CD4-positive, alpha-beta T cell (primary cell): ENCODE measurements at regions not wholly inside any gene's neighbourhood (a gene's known extent, or its start where the extent isn't known, plus 50 kb on each side); places are given as distances from the start of the nearest gene placed in this dataset.

Source experiments
- ATAC-seq: fragments of 200-7000 bp; cut with Tn5 transposase; one replicate; pipeline ENCODE4 v1.10.0; 2022; ENCODE audit warnings: mild to moderate bottlenecking; ENCODE audit not compliant: poor library complexity
- CTCF ChIA-PET: fragments of 350-600 bp; sonication (Branson Sonifier 250); formaldehyde crosslinking; loops from one replicate; lab custom pipeline; 2021; ENCODE audit warnings: antibody characterized with exemption, inconsistent platforms; lab: Charles Lee
- POLR2A ChIA-PET: fragments of 350-600 bp; sonication (Branson Sonifier 250); formaldehyde crosslinking; loops from one replicate; lab custom pipeline; 2021; ENCODE audit warnings: antibody characterized with exemption, inconsistent platforms; lab: Charles Lee
- DNase-seq, 14 experiments: peaks; one replicate each; pipeline ENCODE4 v3.0.0-alpha.2; 2013 to 2020; ENCODE audit warnings: mixed read lengths in 2 of 14
- H3K27ac ChIP-seq, 2 donors: one replicate each; pipeline versions ENCODE4 v1.5.1 to v1.7.0; 2013; ENCODE audit warnings: low read length in 2 of 2, low read depth in 1 of 2, mild to moderate bottlenecking in 1 of 2
- H3K27me3 ChIP-seq, 2 experiments: 1 replicate in 1 of 2; 2 replicates in 1 of 2; pipeline versions ENCODE4 v1.6.1 to v1.7.0; 2013; ENCODE audit warnings: low read length in 2 of 2, control low read depth in 1 of 2, mild to moderate bottlenecking in 1 of 2, moderate library complexity in 1 of 2; ENCODE audit not compliant: insufficient read depth in 2 of 2, control insufficient read depth in 1 of 2
- H3K36me3 ChIP-seq: one replicate; pipeline ENCODE4 v1.6.1; 2013; ENCODE audit warnings: low read length, control low read depth; ENCODE audit not compliant: insufficient read depth
- H3K4me1 ChIP-seq: one replicate; pipeline ENCODE4 v1.6.1; 2013; ENCODE audit warnings: low read length, control low read depth; ENCODE audit not compliant: insufficient read depth
- H3K4me3 ChIP-seq: one replicate; pipeline ENCODE4 v1.5.1; 2013; ENCODE audit warnings: mild to moderate bottlenecking, low read length, moderate library complexity
- H3K9me3 ChIP-seq, 2 experiments: 1 replicate in 1 of 2; 2 replicates in 1 of 2; pipeline versions ENCODE4 v1.6.1 to v1.7.0; 2013; ENCODE audit warnings: low read length in 2 of 2, mild to moderate bottlenecking in 2 of 2, control low read depth in 1 of 2, moderate library complexity in 1 of 2; ENCODE audit not compliant: control insufficient read depth in 1 of 2, insufficient read depth in 1 of 2
- H3K27ac Mint-ChIP-seq: one replicate; pipeline ENCODE4 v1.8.0; 2020; ENCODE audit warnings: mixed read lengths
- H3K27me3 Mint-ChIP-seq: one replicate; pipeline ENCODE4 v1.8.0; 2021; ENCODE audit warnings: mixed read lengths
- H3K36me3 Mint-ChIP-seq: one replicate; pipeline ENCODE4 v1.8.0; 2021; ENCODE audit warnings: low read depth, mixed read lengths
- H3K4me1 Mint-ChIP-seq: one replicate; pipeline ENCODE4 v1.8.0; 2021; ENCODE audit warnings: low read depth, mixed read lengths
- H3K4me3 Mint-ChIP-seq: one replicate; pipeline ENCODE4 v1.8.0; 2020; ENCODE audit warnings: mild to moderate bottlenecking, mixed read lengths
- H3K9me3 Mint-ChIP-seq: one replicate; pipeline ENCODE4 v1.8.0; 2020; ENCODE audit warnings: mixed read lengths
- CTCF ChIP-seq: fragments of 200-600 bp; IDR thresholded peaks from one replicate; pipeline ENCODE4 v1.8.0; 2022; ENCODE audit warnings: antibody characterized with exemption, mild to moderate bottlenecking
- intact Hi-C, 2 experiments: fragments of 100-400 bp; cut with DNase I in 1 of 2; cut with micrococcal nuclease in 1 of 2; formaldehyde crosslinking; loops; one replicate each; pipeline versions ENCODE4 v1.15.1 to v1.9.0; 2023 to 2025; cut with DNase I, micrococcal nuclease

GRCh38 chr12:13368431-13368830 lies 171.9 kb downstream of the EMP1 start:
- H3K36me3 ChIP-seq: no peaks in the 10 kb centered on the region
- H3K9me3 Mint-ChIP-seq: peaks cover 4% of the 10 kb centered on the region
- ATAC-seq: no peak
- H3K9me3 ChIP-seq: peaks cover 0 to 14% of the 10 kb centered on the region in 2 experiments
- H3K4me1 Mint-ChIP-seq: no peaks in the 10 kb centered on the region
- no peak for TF ChIP-seq CTCF
- no peaks in the 10 kb centered on the region for H3K4me1 ChIP-seq
- intact Hi-C loops: no loop called here
- no peak for DNase-seq
- H3K4me3 ChIP-seq: no peak overlapping the region
- ChIA-PET POLR2A (no interaction called here), CTCF (no interaction called here)
- H3K27ac Mint-ChIP-seq: no peak overlapping the region
- H3K27me3 ChIP-seq: no peaks in the 10 kb centered on the region
- H3K36me3 Mint-ChIP-seq: no peaks in the 10 kb centered on the region
- H3K27me3 Mint-ChIP-seq: peaks cover 29% of the 10 kb centered on the region
- H3K27ac ChIP-seq: no peak overlapping the region
- no peak overlapping the region for H3K4me3 Mint-ChIP-seq

- H3K27ac Mint-ChIP-seq: no peak overlapping the region
- Histone ChIP-seq H3K36me3 (no peaks in the 10 kb centered on the region), H3K4me1 (no peaks in the 10 kb centered on the region), H3K27ac (no peak overlapping the region), H3K9me3 (peaks cover 0 to 14% of the 10 kb centered on the region in 2 experiments), H3K4me3 (no peak overlapping the region), H3K27me3 (no peaks in the 10 kb centered on the region)
- ATAC-seq (no peak), DNase-seq (no peak)
- H3K9me3 Mint-ChIP-seq: peaks cover 4% of the 10 kb centered on the region
- no peak overlapping the region for H3K4me3 Mint-ChIP-seq
- no peak for TF ChIP-seq CTCF
- peaks cover 34% of the 10 kb centered on the region for H3K27me3 Mint-ChIP-seq
- intact Hi-C loops: no loop called here
- no peaks in the 10 kb centered on the region for H3K36me3 Mint-ChIP-seq
- H3K4me1 Mint-ChIP-seq: no peaks in the 10 kb centered on the region
- ChIA-PET CTCF (no interaction called here), POLR2A (no interaction called here)
Measured at GRCh38 chr12:13367973-13368372, 171.4 kb downstream of the EMP1 start.

- peaks cover 41% of the 10 kb centered on the region for H3K27me3 Mint-ChIP-seq
- no peak overlapping the region for H3K4me3 Mint-ChIP-seq
- no peak overlapping the region for H3K27ac Mint-ChIP-seq
- no peaks in the 10 kb centered on the region for H3K36me3 Mint-ChIP-seq
- ATAC-seq: no peak
- peaks cover 0 to 14% of the 10 kb centered on the region in 2 experiments for H3K9me3 ChIP-seq
- TF ChIP-seq CTCF: no peak
- H3K4me3 ChIP-seq: no peak overlapping the region
- peaks cover 0 to 4% of the 10 kb centered on the region in 2 experiments for H3K27me3 ChIP-seq
- H3K4me1 Mint-ChIP-seq: no peaks in the 10 kb centered on the region
- CTCF ChIA-PET: no interaction called here
- H3K9me3 Mint-ChIP-seq: peaks cover 4% of the 10 kb centered on the region
- POLR2A ChIA-PET: no interaction called here
- no peak for DNase-seq
- H3K4me1 ChIP-seq: no peaks in the 10 kb centered on the region
- H3K36me3 ChIP-seq: no peaks in the 10 kb centered on the region
- no peak overlapping the region for H3K27ac ChIP-seq
- intact Hi-C loops: no loop called here
Measured at GRCh38 chr12:13365748-13366366, 169.3 kb downstream of the EMP1 start.
